ENCODE measurements at regions not wholly inside any gene's neighbourhood (a gene's known extent, or its start where the extent isn't known, plus 50 kb on each side); places are given as distances from the start of the nearest gene placed in this dataset.

GRCh38 chrX:80331285-80331684 lies 89.0 kb upstream of the TENT5D start:
- Histone ChIP-seq H3K4me3 (replicated peaks in 1 of 4; ENCODE audit: control extremely low read depth in 1 of 4, insufficient read depth in 1 of 4, low read depth in 3 of 4, low read length in 4 of 4) (no peak overlapping the region), H2AFZ (ENCODE audit: low read length) (no peak overlapping the region), H3K4me2 (ENCODE audit: extremely low read depth, insufficient read depth, low read length) (no peak overlapping the region), H3K4me1 (ENCODE audit: control insufficient read depth, extremely low read depth, insufficient read depth, low read length) (no peaks in the 10 kb centered on the region), H3K79me2 (ENCODE audit: control insufficient read depth, insufficient read depth, low read length) (no peaks in the 10 kb centered on the region), H3K36me3 (ENCODE audit: control insufficient read depth, insufficient read depth, low read length) (no peaks in the 10 kb centered on the region), H3K27ac (ENCODE audit: insufficient read depth, low read length) (no peak overlapping the region), H4K20me1 (ENCODE audit: control insufficient read depth, extremely low read depth, insufficient read depth, low read length) (no peaks in the 10 kb centered on the region), H3K9me3 (ENCODE audit: control insufficient read depth, insufficient read depth, low read depth, low read length) (no peaks in the 10 kb centered on the region), H3K9ac (ENCODE audit: insufficient read depth, low read length) (no peak overlapping the region), H3K27me3 (ENCODE audit: control insufficient read depth, insufficient read depth, low read length) (no peaks in the 10 kb centered on the region)
- no peak for DNase-seq (ENCODE audit: low read depth in 2 of 2)
- TF ChIP-seq EZH2 (IDR thresholded peaks at IDR 0.05; ENCODE audit: low read length, missing control alignments) (no peak), CTCF (conservative IDR thresholded peaks at IDR 0.05 in 1 of 2, IDR thresholded peaks at IDR 0.05 in 1 of 2; ENCODE audit: low read depth in 1 of 2, low read length in 2 of 2) (no peak)

- DNase-seq (ENCODE audit: low read depth in 2 of 2): no peak
- H3K4me2 ChIP-seq (ENCODE audit: extremely low read depth, insufficient read depth, low read length): no peak overlapping the region
- H2AFZ ChIP-seq (ENCODE audit: low read length): no peak overlapping the region
- no peaks in the 10 kb centered on the region for H3K27me3 ChIP-seq (ENCODE audit: control insufficient read depth, insufficient read depth, low read length)
- no peaks in the 10 kb centered on the region for H3K36me3 ChIP-seq (ENCODE audit: control insufficient read depth, insufficient read depth, low read length)
- no peaks in the 10 kb centered on the region for H3K79me2 ChIP-seq (ENCODE audit: control insufficient read depth, insufficient read depth, low read length)
- peak overlapping the region in 1 of 4 experiments; percentile 35 for H3K4me3 ChIP-seq (replicated peaks in 1 of 4; ENCODE audit: control extremely low read depth in 1 of 4, insufficient read depth in 1 of 4, low read depth in 3 of 4, low read length in 4 of 4)
- no peak overlapping the region for H3K9ac ChIP-seq (ENCODE audit: insufficient read depth, low read length)
- H3K4me1 ChIP-seq (ENCODE audit: control insufficient read depth, extremely low read depth, insufficient read depth, low read length): no peaks in the 10 kb centered on the region
- no peaks in the 10 kb centered on the region for H4K20me1 ChIP-seq (ENCODE audit: control insufficient read depth, extremely low read depth, insufficient read depth, low read length)
- TF ChIP-seq EZH2 (IDR thresholded peaks at IDR 0.05; ENCODE audit: low read length, missing control alignments) (no peak), CTCF (conservative IDR thresholded peaks at IDR 0.05 in 1 of 2, IDR thresholded peaks at IDR 0.05 in 1 of 2; ENCODE audit: low read depth in 1 of 2, low read length in 2 of 2) (no peak)
- no peak overlapping the region for H3K27ac ChIP-seq (ENCODE audit: insufficient read depth, low read length)
- no peaks in the 10 kb centered on the region for H3K9me3 ChIP-seq (ENCODE audit: control insufficient read depth, insufficient read depth, low read depth, low read length)
Observed at GRCh38 chrX:80334583-80334982, 85.7 kb upstream of the TENT5D start.

GRCh38 chrX:80335062-80335830 lies 85.0 kb upstream of the TENT5D start:
- Histone ChIP-seq H2AFZ (ENCODE audit: low read length) (no peak overlapping the region), H3K9me3 (ENCODE audit: control insufficient read depth, insufficient read depth, low read depth, low read length) (no peaks in the 10 kb centered on the region), H3K4me1 (ENCODE audit: control insufficient read depth, extremely low read depth, insufficient read depth, low read length) (no peaks in the 10 kb centered on the region), H3K4me3 (replicated peaks in 1 of 4; ENCODE audit: control extremely low read depth in 1 of 4, insufficient read depth in 1 of 4, low read depth in 3 of 4, low read length in 4 of 4) (peak overlapping the region in 1 of 4 experiments; percentile 35), H3K36me3 (ENCODE audit: control insufficient read depth, insufficient read depth, low read length) (no peaks in the 10 kb centered on the region), H3K79me2 (ENCODE audit: control insufficient read depth, insufficient read depth, low read length) (no peaks in the 10 kb centered on the region), H3K9ac (ENCODE audit: insufficient read depth, low read length) (no peak overlapping the region), H4K20me1 (ENCODE audit: control insufficient read depth, extremely low read depth, insufficient read depth, low read length) (no peaks in the 10 kb centered on the region), H3K4me2 (ENCODE audit: extremely low read depth, insufficient read depth, low read length) (no peak overlapping the region), H3K27ac (ENCODE audit: insufficient read depth, low read length) (no peak overlapping the region), H3K27me3 (ENCODE audit: control insufficient read depth, insufficient read depth, low read length) (no peaks in the 10 kb centered on the region)
- TF ChIP-seq EZH2 (IDR thresholded peaks at IDR 0.05; ENCODE audit: low read length, missing control alignments) (no peak), CTCF (conservative IDR thresholded peaks at IDR 0.05 in 1 of 2, IDR thresholded peaks at IDR 0.05 in 1 of 2; ENCODE audit: low read depth in 1 of 2, low read length in 2 of 2) (no peak)
- DNase-seq (ENCODE audit: low read depth in 2 of 2): no peak
